Epithelial cell of prostate (primary cell): ENCODE measurements at regions not wholly inside any gene's neighbourhood (a gene's known extent, or its start where the extent isn't known, plus 50 kb on each side); places are given as distances from the start of the nearest gene placed in this dataset.
A peak's percentile ranks its signal among the peaks of the same experiment; 100 is the strongest.

Experiments
- DNase-seq: peaks from one replicate; pipeline ENCODE4 v3.0.0-alpha.2; 2011; ENCODE audit warnings: low read depth, low spot score
- H3K27ac ChIP-seq: fragments of 450-650 bp; 2 replicates; pipeline ENCODE4 v1.5.1; 2017; ENCODE audit warnings: mild to moderate bottlenecking

GRCh38 chr11:19391026-19391425 is 150.3 kb upstream of the E2F8 start:
- no peak overlapping the region for H3K27ac ChIP-seq
- no peak for DNase-seq

GRCh38 chr11:19389787-19390303 is 149.1 kb upstream of the E2F8 start:
- DNase-seq, result no peak
- no peak overlapping the region for H3K27ac ChIP-seq

- no peak for DNase-seq
- H3K27ac ChIP-seq, result no peak overlapping the region
These were observed 141.4 kb upstream of the E2F8 start for GRCh38 chr11:19382131-19382611.

GRCh38 chr11:19380375-19380774 is 139.6 kb upstream of the E2F8 start:
- peak overlapping the region; percentile 58 for H3K27ac ChIP-seq
- peak; percentile 78 for DNase-seq

- H3K27ac ChIP-seq, result peak overlapping the region; percentile 58
- DNase-seq, result no peak
These were observed 138.7 kb upstream of the E2F8 start for GRCh38 chr11:19379465-19379864.

GRCh38 chr11:19378814-19379213 is 138.1 kb upstream of the E2F8 start:
- DNase-seq, result no peak
- no peak overlapping the region for H3K27ac ChIP-seq

GRCh38 chr11:19377881-19378280 is 137.1 kb upstream of the E2F8 start:
- no peak for DNase-seq
- no peak overlapping the region for H3K27ac ChIP-seq

- no peak overlapping the region for H3K27ac ChIP-seq
- no peak for DNase-seq
These were observed 134.7 kb upstream of the E2F8 start for GRCh38 chr11:19375440-19375839.

- peak; percentile 89 for DNase-seq
- H3K27ac ChIP-seq, result peak overlapping the region; percentile 71
These were observed 133.4 kb upstream of the E2F8 start for GRCh38 chr11:19374151-19374569.

GRCh38 chr11:19372381-19372780 is 131.6 kb upstream of the E2F8 start:
- DNase-seq, result no peak
- H3K27ac ChIP-seq, result no peak overlapping the region

- H3K27ac ChIP-seq, result peak overlapping the region; percentile 62
- peak; percentile 69 for DNase-seq
These were observed 129.5 kb upstream of the E2F8 start for GRCh38 chr11:19370100-19370861.

GRCh38 chr11:19368726-19369375 is 128.1 kb upstream of the E2F8 start:
- H3K27ac ChIP-seq, result no peak overlapping the region
- no peak for DNase-seq

- no peak for DNase-seq
- no peak overlapping the region for H3K27ac ChIP-seq
These were observed 126.4 kb upstream of the E2F8 start for GRCh38 chr11:19366992-19367709.

GRCh38 chr11:19365743-19366410 is 125.1 kb upstream of the E2F8 start:
- no peak overlapping the region for H3K27ac ChIP-seq
- DNase-seq, result no peak

GRCh38 chr11:19359221-19360000 is 118.7 kb upstream of the E2F8 start:
- H3K27ac ChIP-seq, result no peak overlapping the region
- DNase-seq, result no peak

- DNase-seq, result no peak
- H3K27ac ChIP-seq, result no peak overlapping the region
These were observed 117.2 kb upstream of the E2F8 start for GRCh38 chr11:19357943-19358342.

- DNase-seq, result no peak
- no peak overlapping the region for H3K27ac ChIP-seq
These were observed 114.9 kb upstream of the E2F8 start for GRCh38 chr11:19355601-19356000.

GRCh38 chr11:19353287-19353850 is 112.6 kb upstream of the E2F8 start:
- DNase-seq, result no peak

GRCh38 chr11:19352771-19353160 is 112.0 kb upstream of the E2F8 start:
- H3K27ac ChIP-seq, result no peak overlapping the region
- no peak for DNase-seq

More at GRCh38 chr11:19353287-19353850, 112.6 kb upstream of the E2F8 start:
- H3K27ac ChIP-seq, result no peak overlapping the region
